ENCODE measurements at regions not wholly inside any gene's neighbourhood (a gene's known extent, or its start where the extent isn't known, plus 50 kb on each side); places are given as distances from the start of the nearest gene placed in this dataset.
"Not testable (repeated sequence)": the region's sequence is repeated elsewhere in the genome, so short reads cannot be mapped to it uniquely, and the experiment has no call there.

- DNase-seq (ENCODE audit: extremely low read depth, low read depth) = no peak
- TF ChIP-seq, protein P1, sequence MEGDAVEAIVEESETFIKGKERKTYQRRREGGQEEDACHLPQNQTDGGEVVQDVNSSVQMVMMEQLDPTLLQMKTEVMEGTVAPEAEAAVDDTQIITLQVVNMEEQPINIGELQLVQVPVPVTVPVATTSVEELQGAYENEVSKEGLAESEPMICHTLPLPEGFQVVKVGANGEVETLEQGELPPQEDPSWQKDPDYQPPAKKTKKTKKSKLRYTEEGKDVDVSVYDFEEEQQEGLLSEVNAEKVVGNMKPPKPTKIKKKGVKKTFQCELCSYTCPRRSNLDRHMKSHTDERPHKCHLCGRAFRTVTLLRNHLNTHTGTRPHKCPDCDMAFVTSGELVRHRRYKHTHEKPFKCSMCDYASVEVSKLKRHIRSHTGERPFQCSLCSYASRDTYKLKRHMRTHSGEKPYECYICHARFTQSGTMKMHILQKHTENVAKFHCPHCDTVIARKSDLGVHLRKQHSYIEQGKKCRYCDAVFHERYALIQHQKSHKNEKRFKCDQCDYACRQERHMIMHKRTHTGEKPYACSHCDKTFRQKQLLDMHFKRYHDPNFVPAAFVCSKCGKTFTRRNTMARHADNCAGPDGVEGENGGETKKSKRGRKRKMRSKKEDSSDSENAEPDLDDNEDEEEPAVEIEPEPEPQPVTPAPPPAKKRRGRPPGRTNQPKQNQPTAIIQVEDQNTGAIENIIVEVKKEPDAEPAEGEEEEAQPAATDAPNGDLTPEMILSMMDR (IDR thresholded peaks at IDR 0.05; ENCODE audit: low read depth, low read length, missing control alignments) = no peak
- H3K4me3 ChIP-seq (replicated peaks; ENCODE audit: low read depth, low read length) = no peak overlapping the region
These were observed 79.0 kb upstream of the CDH7 start for GRCh38 chr18:65671621-65672415.

DNA sequence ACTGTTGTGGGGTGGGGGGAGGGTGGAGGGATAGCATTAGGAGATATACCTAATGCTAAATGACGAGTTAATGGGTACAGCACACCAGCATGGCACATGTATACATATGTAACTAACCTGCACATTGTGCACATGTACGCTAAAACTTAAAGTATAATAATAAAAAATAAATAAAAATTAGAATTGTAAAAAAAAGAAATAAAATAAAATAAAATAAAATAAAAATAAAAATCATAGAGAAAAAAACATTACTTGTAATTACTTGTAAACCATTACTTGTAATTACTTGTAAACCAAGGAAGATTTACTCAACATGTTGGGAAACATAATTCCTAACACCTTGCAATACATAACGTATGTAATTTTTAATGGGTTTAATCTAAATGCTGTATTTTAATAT lies 80.7 kb upstream of the CDH7 start:
- not testable (repeated sequence) for DNase-seq (ENCODE audit: extremely low read depth, low read depth); H3K4me3 ChIP-seq (replicated peaks; ENCODE audit: low read depth, low read length)

- DNase-seq (ENCODE audit: extremely low read depth, low read depth) = no peak
- H3K4me3 ChIP-seq (replicated peaks; ENCODE audit: low read depth, low read length) = no peak overlapping the region
- TF ChIP-seq, protein P1 (IDR thresholded peaks at IDR 0.05; ENCODE audit: low read depth, low read length, missing control alignments) = no peak
These were observed 89.4 kb upstream of the CDH7 start for GRCh38 chr18:65661391-65661790.

DNA sequence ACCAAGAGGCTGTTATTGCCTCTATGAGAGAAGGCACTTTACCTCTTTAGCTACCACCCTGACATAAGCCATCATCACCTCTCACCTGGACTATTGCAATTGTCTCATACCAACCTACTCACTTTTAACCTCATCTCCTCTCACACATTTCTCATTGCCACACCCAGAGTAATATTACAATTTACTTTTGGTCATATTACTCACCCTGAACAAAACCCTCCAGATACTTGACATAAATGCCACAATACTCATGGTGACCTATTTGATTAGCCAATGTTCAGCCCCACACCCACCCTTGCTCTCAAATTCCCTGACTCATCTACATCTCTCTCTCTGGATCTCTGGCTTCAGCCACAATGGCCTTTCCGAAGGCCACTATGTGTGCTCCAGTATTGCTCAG lies 90.9 kb upstream of the CDH7 start:
- TF ChIP-seq, protein P1 (IDR thresholded peaks at IDR 0.05; ENCODE audit: low read depth, low read length, missing control alignments) = no peak
- no peak overlapping the region for H3K4me3 ChIP-seq (replicated peaks; ENCODE audit: low read depth, low read length)
- DNase-seq (ENCODE audit: extremely low read depth, low read depth) = no peak

DNA sequence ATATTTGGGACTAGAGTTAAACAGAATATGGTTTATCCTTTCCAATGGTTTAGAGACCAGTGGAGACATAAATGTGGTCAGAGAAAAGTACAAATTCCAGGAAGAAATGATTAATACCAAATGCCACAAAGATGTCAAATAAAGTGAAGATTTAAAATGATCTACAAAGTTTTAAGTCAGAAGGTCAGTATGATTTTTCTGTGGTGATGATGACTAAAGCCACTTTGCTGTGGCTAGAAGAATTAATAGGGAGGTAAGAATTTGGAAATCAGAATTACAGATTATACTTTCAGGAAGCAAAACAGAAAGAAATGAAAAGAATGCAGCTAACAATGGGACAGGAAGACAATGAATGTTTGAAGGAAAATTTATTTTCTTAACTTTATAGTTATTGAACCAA lies 91.5 kb upstream of the CDH7 start:
- TF ChIP-seq, protein P1 (IDR thresholded peaks at IDR 0.05; ENCODE audit: low read depth, low read length, missing control alignments) = no peak
- no peak overlapping the region for H3K4me3 ChIP-seq (replicated peaks; ENCODE audit: low read depth, low read length)
- no peak for DNase-seq (ENCODE audit: extremely low read depth, low read depth)

- H3K4me3 ChIP-seq (replicated peaks; ENCODE audit: low read depth, low read length) = no peak overlapping the region
- TF ChIP-seq, protein P1 (IDR thresholded peaks at IDR 0.05; ENCODE audit: low read depth, low read length, missing control alignments) = no peak
- no peak for DNase-seq (ENCODE audit: extremely low read depth, low read depth)
These were observed 99.6 kb upstream of the CDH7 start for GRCh38 chr18:65651192-65651591.

- no peak for DNase-seq (ENCODE audit: extremely low read depth, low read depth)
- TF ChIP-seq, protein P1 (IDR thresholded peaks at IDR 0.05; ENCODE audit: low read depth, low read length, missing control alignments) = no peak
- H3K4me3 ChIP-seq (replicated peaks; ENCODE audit: low read depth, low read length) = no peak overlapping the region
These were observed 118.6 kb upstream of the CDH7 start for GRCh38 chr18:65632236-65632635.
